VCaP (cell line): ENCODE measurements at regions not wholly inside any gene's neighbourhood (a gene's known extent, or its start where the extent isn't known, plus 50 kb on each side); places are given as distances from the start of the nearest gene placed in this dataset.
"Not testable (repeated sequence)": the region's sequence is repeated elsewhere in the genome, so short reads cannot be mapped to it uniquely, and the experiment has no call there.

Source experiments
- H3K27ac ChIP-seq: fragments of 450-650 bp; 2 replicates; pipeline ENCODE4 v1.5.1; 2017
- CTCF ChIP-seq: fragments of 450-650 bp; conservative IDR thresholded peaks from 2 replicates; pipeline ENCODE4 v1.5.1; 2017; ENCODE audit warnings: mild to moderate bottlenecking, moderate library complexity

GRCh38 chr6:57974653-57975052, 657.2 kb downstream of the PRIM2 start:
- no peak for TF ChIP-seq CTCF
- H3K27ac ChIP-seq = no peak overlapping the region

GRCh38 chr6:57975127-57975526, 657.7 kb downstream of the PRIM2 start:
- H3K27ac ChIP-seq = not testable (repeated sequence)

GRCh38 chr6:57976371-57976770, 658.9 kb downstream of the PRIM2 start:
- not testable (repeated sequence) for H3K27ac ChIP-seq

- not testable (repeated sequence) for H3K27ac ChIP-seq
Observed at GRCh38 chr6:57983603-57984002, 666.2 kb downstream of the PRIM2 start.

GRCh38 chr6:57984575-57984974, 667.1 kb downstream of the PRIM2 start:
- not testable (repeated sequence) for H3K27ac ChIP-seq

GRCh38 chr6:57985734-57986133, 668.3 kb downstream of the PRIM2 start:
- not testable (repeated sequence) for H3K27ac ChIP-seq

- not testable (repeated sequence) for H3K27ac ChIP-seq
Observed at GRCh38 chr6:57986584-57986983, 669.2 kb downstream of the PRIM2 start.

- not testable (repeated sequence) for H3K27ac ChIP-seq
Observed at GRCh38 chr6:57989520-57990080, 672.2 kb downstream of the PRIM2 start.

GRCh38 chr6:57998858-57999619, 681.6 kb downstream of the PRIM2 start:
- H3K27ac ChIP-seq = not testable (repeated sequence)

GRCh38 chr6:58000233-58000632, 682.8 kb downstream of the PRIM2 start:
- not testable (repeated sequence) for H3K27ac ChIP-seq

- H3K27ac ChIP-seq = not testable (repeated sequence)
- peak; percentile 77 for TF ChIP-seq CTCF
Observed at GRCh38 chr6:58003417-58004167, 686.2 kb downstream of the PRIM2 start.

- not testable (repeated sequence) for H3K27ac ChIP-seq
Observed at GRCh38 chr6:58007334-58008000, 690.0 kb downstream of the PRIM2 start.

GRCh38 chr6:58008001-58008335, 690.5 kb downstream of the PRIM2 start:
- not testable (repeated sequence) for H3K27ac ChIP-seq

GRCh38 chr6:58011954-58012600, 694.6 kb downstream of the PRIM2 start:
- H3K27ac ChIP-seq = not testable (repeated sequence)

GRCh38 chr6:58016614-58017013, 699.2 kb downstream of the PRIM2 start:
- H3K27ac ChIP-seq = not testable (repeated sequence)

GRCh38 chr6:58028188-58028587, 710.8 kb downstream of the PRIM2 start:
- H3K27ac ChIP-seq = not testable (repeated sequence)

- not testable (repeated sequence) for H3K27ac ChIP-seq
Observed at GRCh38 chr6:58038213-58038612, 720.8 kb downstream of the PRIM2 start.

- not testable (repeated sequence) for H3K27ac ChIP-seq
Observed at GRCh38 chr6:58046584-58046983, 729.2 kb downstream of the PRIM2 start.

GRCh38 chr6:58047389-58047788, 730.0 kb downstream of the PRIM2 start:
- H3K27ac ChIP-seq = not testable (repeated sequence)
